RWPE1 (cell line): ENCODE measurements at regions not wholly inside any gene's neighbourhood (a gene's known extent, or its start where the extent isn't known, plus 50 kb on each side); places are given as distances from the start of the nearest gene placed in this dataset.

Experiments used
- CTCF ChIA-PET: fragments of 350-600 bp; sonication (Branson Sonifier 250); formaldehyde crosslinking; extraction: SDS; loops from one replicate; lab custom pipeline; 2021; lab: Yijun Ruan, JAX
- POLR2A ChIA-PET: fragments of 400-600 bp; formaldehyde crosslinking; extraction: SDS; loops from one replicate; lab custom pipeline; 2020; ENCODE audit warnings: antibody characterized with exemption; ENCODE audit not compliant: low non-redundant PET; lab: Yijun Ruan, JAX
- DNase-seq: peaks from one replicate; pipeline ENCODE4 v3.0.0; 2012; ENCODE audit warnings: low spot score
- H3K27ac ChIP-seq: fragments of 450-650 bp; 2 replicates; pipeline ENCODE4 v1.5.1; 2017
- TF ChIP-seq, protein P1 (sequence below): fragments of 450-650 bp; conservative IDR thresholded peaks from 2 replicates; pipeline ENCODE4 v1.5.1; 2017; ENCODE audit warnings: low read depth, mild to moderate bottlenecking

DNA sequence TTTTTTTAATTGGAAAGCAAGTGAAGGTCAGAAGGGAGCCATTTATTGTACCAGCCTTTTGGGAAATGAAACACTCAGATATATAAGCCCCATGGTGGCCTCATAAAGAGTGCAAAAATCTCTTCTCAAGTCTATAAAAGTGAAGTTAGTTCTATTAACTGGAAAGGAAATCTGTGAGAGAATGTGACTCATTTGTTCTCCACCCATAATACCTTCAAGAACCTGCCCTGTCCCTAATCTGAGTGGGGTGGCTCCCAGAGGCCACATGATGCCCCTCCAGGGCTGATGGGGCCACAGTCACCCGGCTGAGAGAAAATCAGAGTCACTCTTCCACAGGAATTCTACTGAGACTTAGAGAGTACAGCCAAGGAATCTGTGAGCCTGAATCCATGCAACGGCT is 65.8 kb upstream of the SERP2 start:
- no peak for DNase-seq
- ChIA-PET POLR2A (no interaction called here), CTCF (interaction anchor here (1.0 kb wide), 1 partner anchor 126 kb away, joined by 3 read pairs; no protein-coding TSS in a partner anchor)
- peak overlapping the region; percentile 33; the same call in 1 of the 2 replicates for H3K27ac ChIP-seq
- TF ChIP-seq, protein P1, sequence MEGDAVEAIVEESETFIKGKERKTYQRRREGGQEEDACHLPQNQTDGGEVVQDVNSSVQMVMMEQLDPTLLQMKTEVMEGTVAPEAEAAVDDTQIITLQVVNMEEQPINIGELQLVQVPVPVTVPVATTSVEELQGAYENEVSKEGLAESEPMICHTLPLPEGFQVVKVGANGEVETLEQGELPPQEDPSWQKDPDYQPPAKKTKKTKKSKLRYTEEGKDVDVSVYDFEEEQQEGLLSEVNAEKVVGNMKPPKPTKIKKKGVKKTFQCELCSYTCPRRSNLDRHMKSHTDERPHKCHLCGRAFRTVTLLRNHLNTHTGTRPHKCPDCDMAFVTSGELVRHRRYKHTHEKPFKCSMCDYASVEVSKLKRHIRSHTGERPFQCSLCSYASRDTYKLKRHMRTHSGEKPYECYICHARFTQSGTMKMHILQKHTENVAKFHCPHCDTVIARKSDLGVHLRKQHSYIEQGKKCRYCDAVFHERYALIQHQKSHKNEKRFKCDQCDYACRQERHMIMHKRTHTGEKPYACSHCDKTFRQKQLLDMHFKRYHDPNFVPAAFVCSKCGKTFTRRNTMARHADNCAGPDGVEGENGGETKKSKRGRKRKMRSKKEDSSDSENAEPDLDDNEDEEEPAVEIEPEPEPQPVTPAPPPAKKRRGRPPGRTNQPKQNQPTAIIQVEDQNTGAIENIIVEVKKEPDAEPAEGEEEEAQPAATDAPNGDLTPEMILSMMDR = no peak

DNA sequence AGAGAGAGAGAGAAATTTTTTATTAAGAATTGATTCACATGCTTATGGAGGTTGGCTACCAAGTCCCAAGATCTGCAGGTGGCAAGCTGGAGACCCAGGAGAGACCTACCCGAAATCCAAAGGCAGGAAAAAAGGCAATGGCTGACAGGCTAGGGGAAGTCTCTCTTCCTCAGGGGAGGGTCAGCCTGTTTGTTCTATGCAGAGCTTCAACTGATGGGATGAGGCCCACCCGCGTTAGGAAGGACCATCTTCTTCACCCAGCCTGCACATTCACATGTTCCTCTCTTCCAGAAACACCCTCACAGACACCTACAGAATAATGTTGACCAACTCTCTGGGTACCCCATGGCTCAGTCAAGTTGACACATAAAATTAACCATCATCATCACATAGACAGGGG is 65.3 kb upstream of the SERP2 start:
- POLR2A ChIA-PET = no interaction called here
- H3K27ac ChIP-seq = peak overlapping the region; percentile 33; the same call in 1 of the 2 replicates
- no peak for DNase-seq
- CTCF ChIA-PET = interaction anchor here (1.0 kb wide), 1 partner anchor 125 kb away, joined by 3 read pairs; no protein-coding TSS in a partner anchor
- TF ChIP-seq, protein P1 = no peak

DNA sequence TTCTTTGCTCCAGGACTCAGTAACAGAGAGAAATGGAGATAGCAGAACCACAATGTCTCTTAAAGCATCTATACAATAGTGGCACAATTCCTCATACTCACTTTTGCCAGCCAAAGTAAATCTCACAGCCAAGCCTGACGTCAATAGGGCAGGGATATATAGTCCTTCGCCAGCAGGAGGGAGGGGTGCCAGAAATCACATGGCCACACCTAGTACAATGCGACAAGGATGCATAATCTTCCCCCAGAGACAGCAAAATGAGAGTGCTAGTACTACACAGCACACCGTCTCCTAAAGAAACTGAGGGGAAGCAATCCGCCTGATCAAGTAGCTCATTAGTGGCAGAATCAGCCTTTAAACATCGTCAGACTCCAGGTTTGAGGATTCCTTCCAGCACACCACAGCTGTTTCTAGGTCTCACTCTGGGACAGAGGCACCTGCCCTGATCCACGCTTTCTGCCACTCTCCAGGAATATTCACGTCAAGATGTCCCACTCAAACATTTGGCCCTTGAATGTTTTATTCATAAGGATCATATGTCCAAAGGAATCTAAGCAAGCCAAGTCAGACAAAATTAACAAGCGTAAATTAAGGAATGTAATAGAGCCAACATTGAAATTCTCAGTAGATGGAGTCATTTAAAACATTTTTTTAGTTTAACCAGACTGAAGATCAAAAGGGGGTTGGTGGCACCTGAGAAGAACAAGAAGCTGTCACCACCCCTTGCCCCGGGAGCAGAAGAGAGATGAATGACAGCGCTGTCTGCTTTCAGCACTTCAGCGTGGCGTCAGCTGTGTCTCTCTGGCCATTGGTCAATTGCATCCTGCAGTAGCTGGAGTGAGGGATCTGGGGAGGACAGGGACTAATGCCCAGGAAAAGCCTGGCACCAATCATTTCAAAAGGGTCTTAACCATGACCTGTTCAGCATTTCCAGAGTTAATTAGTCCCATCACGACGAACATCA is 63.5 kb upstream of the SERP2 start:
- TF ChIP-seq, protein P1 = no peak
- POLR2A ChIA-PET = interaction anchor here (1.3 kb wide), 1 partner anchor 127 kb away, joined by 3 read pairs; no protein-coding TSS in a partner anchor
- DNase-seq = no peak
- peak overlapping the region; percentile 93 for H3K27ac ChIP-seq
- CTCF ChIA-PET = interaction anchor here (0.7 kb wide), 1 partner anchor 67 kb away, joined by 3 read pairs; no protein-coding TSS in a partner anchor

DNA sequence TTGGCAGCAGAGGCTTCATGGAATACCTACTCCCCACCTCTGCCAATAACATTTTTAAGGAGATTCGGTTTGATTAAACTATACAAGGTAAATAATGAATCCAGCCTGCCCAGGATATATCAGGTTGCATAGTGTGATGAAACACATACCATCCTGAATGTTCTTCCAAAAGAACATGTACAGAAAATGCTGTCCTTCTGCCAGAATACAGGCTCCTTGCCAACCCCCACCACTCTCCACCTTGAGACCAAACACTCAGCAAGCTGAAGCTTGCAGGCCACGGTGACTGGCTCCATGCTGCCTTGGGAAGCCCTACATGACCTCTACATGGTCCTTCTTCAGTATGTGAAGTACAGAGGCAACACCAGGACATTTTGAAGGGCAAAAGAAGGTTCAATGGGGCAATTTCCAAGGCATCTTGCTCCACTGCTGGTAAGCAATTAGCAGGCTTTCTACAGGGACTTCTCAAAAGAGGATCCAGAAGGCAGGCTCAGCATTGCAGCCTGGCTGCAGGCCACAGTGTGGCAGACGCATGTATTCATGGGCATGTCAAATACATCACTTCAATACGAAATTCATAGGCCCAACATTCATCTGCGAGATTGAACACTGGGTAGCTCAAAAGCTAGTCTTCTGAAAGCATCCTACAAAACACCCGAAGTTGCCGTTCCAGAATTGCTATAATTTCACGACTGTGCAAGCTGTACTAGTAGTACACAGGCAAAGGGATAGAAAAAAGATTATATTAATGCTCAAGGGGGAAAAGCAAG is 62.4 kb upstream of the SERP2 start:
- peak; percentile 77 for DNase-seq
- ChIA-PET CTCF (no interaction called here), POLR2A (interaction anchor here (1.3 kb wide), 1 partner anchor 126 kb away, joined by 3 read pairs; no protein-coding TSS in a partner anchor)
- peak overlapping the region; percentile 93 for H3K27ac ChIP-seq
- TF ChIP-seq, protein P1 = no peak

DNA sequence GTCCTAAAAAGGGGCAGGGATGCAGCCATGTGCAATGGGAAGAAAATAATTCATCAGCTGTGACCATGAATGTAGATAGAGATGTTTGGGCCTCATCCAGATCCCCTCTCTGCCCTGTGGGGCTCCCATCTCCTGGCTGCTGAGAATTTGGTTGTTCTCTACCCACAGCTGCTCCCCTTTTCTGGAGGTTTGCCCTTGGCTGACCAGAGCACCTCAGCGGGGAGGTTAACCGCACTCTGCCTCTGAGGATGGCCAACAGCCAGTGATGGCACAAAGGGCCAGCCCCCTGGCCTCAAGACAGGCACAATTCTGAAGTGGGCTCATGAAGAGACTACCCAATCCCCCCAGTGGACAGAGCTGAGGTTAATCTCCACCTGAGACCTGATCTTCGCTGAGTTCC is 61.5 kb upstream of the SERP2 start:
- CTCF ChIA-PET = no interaction called here
- H3K27ac ChIP-seq = peak overlapping the region; percentile 93
- POLR2A ChIA-PET = no interaction called here
- no peak for DNase-seq
- TF ChIP-seq, protein P1 = no peak
